Ovary (tissue), 7 donors: ENCODE measurements at regions not wholly inside any gene's neighbourhood (a gene's known extent, or its start where the extent isn't known, plus 50 kb on each side); places are given as distances from the start of the nearest gene placed in this dataset.
"Not testable (repeated sequence)": the region's sequence is repeated elsewhere in the genome, so short reads cannot be mapped to it uniquely, and the experiment has no call there.

Experiments used
- DNase-seq, 5 donors: peaks; one replicate each; pipeline ENCODE4 v3.0.0-alpha.2; 2019 to 2020
- H3K27ac ChIP-seq, 2 donors: fragments of 200-600 bp; one replicate each; pipeline versions ENCODE4 v1.5.1 to v1.8.0; 2019 to 2022
- H3K27me3 ChIP-seq: fragments of 200-600 bp; one replicate; pipeline ENCODE4 v1.8.0; 2022
- H3K36me3 ChIP-seq: fragments of 200-600 bp; sonication (generic); one replicate; pipeline ENCODE4 v1.5.1; 2019
- H3K4me1 ChIP-seq: one replicate; pipeline ENCODE4 v1.8.1; 2013; ENCODE audit warnings: mild to moderate bottlenecking, moderate library complexity; ENCODE audit not compliant: insufficient read depth
- H3K4me3 ChIP-seq: fragments of 200-600 bp; sonication (generic); one replicate; pipeline ENCODE4 v1.5.1; 2017
- H3K9me3 ChIP-seq, 2 donors: fragments of 200-600 bp in 1 of 2; sonication (generic) in 1 of 2; one replicate each; pipeline versions ENCODE4 v1.5.1 to v1.8.1; 2013 to 2019; ENCODE audit warnings: mild to moderate bottlenecking in 1 of 2, moderate library complexity in 1 of 2
- CTCF ChIP-seq, 3 donors: fragments of 450-650 bp in 2 of 3; fragments of 200-600 bp in 1 of 3; IDR thresholded peaks; one replicate each; pipeline versions ENCODE4 v1.5.1 to v1.8.0; 2016 to 2022; ENCODE audit warnings: antibody characterized with exemption in 3 of 3, mild to moderate bottlenecking in 1 of 3
- EP300 ChIP-seq: sonication (generic); formaldehyde crosslinking; IDR thresholded peaks from one replicate; pipeline ENCODE4 v1.6.1; 2017; ENCODE audit warnings: antibody characterized with exemption
- POLR2A ChIP-seq: fragments of 450-650 bp; IDR thresholded peaks from one replicate; pipeline ENCODE4 v1.6.1; 2017; ENCODE audit warnings: antibody characterized with exemption, mild to moderate bottlenecking, moderate library complexity
- WGBS, 3 donors: extraction: QIAGEN DNeasy Blood & Tissue Kit in 1 of 3; methylation state at CpG; one replicate each; pipeline versions ENCODE4 v1.1.5 to v1.1.7; 2013 to 2017; 5-methylcytosine and 5-hydroxymethylcytosine counted together
- intact Hi-C, 4 donors: fragments of 100-400 bp; cut with DNase I; formaldehyde crosslinking; loops; one replicate each; pipeline versions ENCODE4 v1.11.0 to v1.15.1; 2022 to 2023
- donor health status: DM: no; HTN: no; CAD: no; lungs with moderate emphysema.
- donor health status: DM: no; HTN: no; CAD: no.
- donor health status: Bipolar disorder and iron deficiency.
- donor health status: DM: no; HTN: no; CAD: no.
- donor health status: DM: yes; HTN: yes; CAD: no.

- Histone ChIP-seq H3K4me1 (no peaks in the 10 kb centered on the region), H3K4me3 (no peak overlapping the region), H3K27me3 (no peaks in the 10 kb centered on the region), H3K36me3 (no peaks in the 10 kb centered on the region), H3K27ac (no peak overlapping the region), H3K9me3 (no peaks in the 10 kb centered on the region)
- no peak for DNase-seq
- WGBS, 3 donors, result 89 to 93% (median 93%) methylated on average over 20 to 22 of the region's 22 CpGs
- no peak for TF ChIP-seq POLR2A
- no peak for TF ChIP-seq EP300
- no peak for TF ChIP-seq CTCF (IDR thresholded peaks at IDR 0.05)
- intact Hi-C loops, result no loop called here
Measured at GRCh38 chr14:103231376-103232019, 102.5 kb upstream of the EIF5 start.

- intact Hi-C loops, result no loop called here
- WGBS, 3 donors, result 79 to 84% (median 80%) methylated on average over 13 of the region's 13 CpGs
- Histone ChIP-seq H3K36me3 (no peaks in the 10 kb centered on the region), H3K4me1 (no peaks in the 10 kb centered on the region), H3K27ac (no peak overlapping the region), H3K9me3 (no peaks in the 10 kb centered on the region), H3K27me3 (no peaks in the 10 kb centered on the region), H3K4me3 (no peak overlapping the region)
- no peak for DNase-seq
- TF ChIP-seq POLR2A (no peak), EP300 (no peak), CTCF (IDR thresholded peaks at IDR 0.05) (no peak)
Measured at GRCh38 chr14:103232031-103232808, 101.8 kb upstream of the EIF5 start.

GRCh38 chr14:103232831-103233319 lies 101.2 kb upstream of the EIF5 start:
- TF ChIP-seq POLR2A (no peak), EP300 (no peak), CTCF (IDR thresholded peaks at IDR 0.05) (no peak)
- Histone ChIP-seq H3K4me1 (no peaks in the 10 kb centered on the region), H3K4me3 (no peak overlapping the region), H3K27me3 (no peaks in the 10 kb centered on the region), H3K9me3 (no peaks in the 10 kb centered on the region), H3K36me3 (no peaks in the 10 kb centered on the region), H3K27ac (no peak overlapping the region)
- WGBS, 3 donors, result 84 to 88% (median 86%) methylated on average over 15 to 16 of the region's 16 CpGs
- intact Hi-C loops, result no loop called here
- DNase-seq, result no peak

- intact Hi-C loops, result no loop called here
- WGBS, 3 donors, result 96 to 100% (median 97%) methylated on average over 3 of the region's 3 CpGs
- no peaks in the 10 kb centered on the region for H3K36me3 ChIP-seq
- H3K27ac ChIP-seq, result no peak overlapping the region
- H3K4me3 ChIP-seq, result no peak overlapping the region
- no peaks in the 10 kb centered on the region for H3K27me3 ChIP-seq
- H3K9me3 ChIP-seq, result no peaks in the 10 kb centered on the region
- no peaks in the 10 kb centered on the region for H3K4me1 ChIP-seq
- DNase-seq, result no peak
- no peak for TF ChIP-seq POLR2A
- TF ChIP-seq EP300, result no peak
- no peak for TF ChIP-seq CTCF (IDR thresholded peaks at IDR 0.05)
Measured at GRCh38 chr14:103233328-103233727, 100.7 kb upstream of the EIF5 start.

- H3K9me3 ChIP-seq, H3K36me3 ChIP-seq, H3K4me1 ChIP-seq, H3K27me3 ChIP-seq, H3K4me3 ChIP-seq, H3K27ac ChIP-seq, intact Hi-C loops, DNase-seq: not testable (repeated sequence)
- 24 to 35% (median 34%) methylated on average over 9 of the region's 9 CpGs for WGBS, 3 donors
Measured at GRCh38 chr14:103234826-103235225, 99.2 kb upstream of the EIF5 start.

GRCh38 chr14:103235506-103235905 lies 98.5 kb upstream of the EIF5 start:
- H3K27me3 ChIP-seq, H3K27ac ChIP-seq, H3K4me1 ChIP-seq, H3K9me3 ChIP-seq, H3K4me3 ChIP-seq, DNase-seq, intact Hi-C loops, H3K36me3 ChIP-seq: not testable (repeated sequence)
- 25 to 36% (median 27%) methylated on average over 5 of the region's 5 CpGs for WGBS, 3 donors
